GM19351 (cell line): ENCODE measurements at regions not wholly inside any gene's neighbourhood (a gene's known extent, or its start where the extent isn't known, plus 50 kb on each side); places are given as distances from the start of the nearest gene placed in this dataset.

ENCODE experiments used
- ATAC-seq: cut with Tn5 transposase; IDR thresholded peaks from one replicate; pipeline ENCODE4 v1.9.1; 2021; ENCODE audit warnings: mild to moderate bottlenecking, moderate library complexity; ENCODE audit not compliant: unreplicated experiment

- ATAC-seq: no peak
These were observed 81.4 kb upstream of the VRK2 start for GRCh38 chr2:57965219-57965618.

DNA sequence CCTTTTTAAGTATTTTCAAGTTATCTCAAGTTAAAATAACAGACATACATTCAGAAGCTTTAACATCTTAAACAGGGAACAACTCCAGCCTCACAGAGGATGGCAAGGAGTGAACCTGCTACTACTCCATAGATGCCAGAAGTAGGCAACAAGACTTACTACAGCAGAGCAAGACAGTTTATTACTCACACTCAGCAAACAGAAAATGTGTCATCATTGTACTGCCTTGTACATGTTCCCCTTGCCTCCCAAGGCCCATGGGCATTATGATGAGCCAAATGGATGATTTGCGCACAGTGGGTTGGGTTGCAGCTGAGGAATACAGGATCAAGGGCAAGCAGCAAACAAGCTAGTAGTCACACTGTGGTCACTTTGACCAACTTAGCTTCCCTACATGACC lies 80.6 kb upstream of the VRK2 start:
- no peak for ATAC-seq

GRCh38 chr2:57973621-57974186 lies 72.9 kb upstream of the VRK2 start:
- peak; percentile 66 for ATAC-seq

- ATAC-seq: no peak
These were observed 67.4 kb upstream of the VRK2 start for GRCh38 chr2:57979158-57979557.

DNA sequence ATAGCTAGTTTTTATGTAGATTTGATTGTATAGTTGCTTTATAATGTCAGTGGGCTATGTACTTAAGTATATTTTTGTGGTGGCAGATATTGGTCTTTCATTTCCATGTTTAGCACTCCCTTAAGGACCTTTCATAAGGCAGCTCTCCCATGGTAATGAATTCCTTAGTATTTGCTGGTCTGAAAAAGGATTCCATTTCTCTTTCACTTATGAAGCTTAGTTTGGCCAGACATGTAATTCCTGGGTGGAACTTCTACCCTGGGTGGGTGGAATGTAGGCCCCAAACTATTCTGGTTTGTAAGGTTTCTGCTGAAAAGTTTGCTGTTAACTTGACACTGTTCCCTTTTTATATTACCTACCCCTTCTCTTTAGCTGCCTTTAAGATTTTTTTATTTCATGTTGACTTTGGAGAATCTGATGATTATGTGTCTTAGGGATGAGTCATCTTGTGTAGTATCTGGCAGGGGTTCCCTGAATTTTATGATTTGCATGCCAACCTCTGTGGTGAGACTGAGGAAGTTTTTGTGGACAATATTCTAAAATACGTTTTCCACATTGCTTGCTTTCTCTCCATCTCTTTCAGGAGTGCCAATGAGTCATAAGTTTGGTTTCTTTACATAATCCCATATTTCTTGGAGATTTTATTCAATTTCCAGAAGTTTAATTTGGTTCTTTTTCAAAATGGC lies 65.4 kb upstream of the VRK2 start:
- ATAC-seq: no peak

GRCh38 chr2:57987835-57988573 lies 58.6 kb upstream of the VRK2 start:
- ATAC-seq: peak; percentile 59

- peak; percentile 68 for ATAC-seq
These were observed 56.4 kb upstream of the VRK2 start for GRCh38 chr2:57990118-57990725.
